ENCODE measurements at regions not wholly inside any gene's neighbourhood (a gene's known extent, or its start where the extent isn't known, plus 50 kb on each side); places are given as distances from the start of the nearest gene placed in this dataset.

DNA sequence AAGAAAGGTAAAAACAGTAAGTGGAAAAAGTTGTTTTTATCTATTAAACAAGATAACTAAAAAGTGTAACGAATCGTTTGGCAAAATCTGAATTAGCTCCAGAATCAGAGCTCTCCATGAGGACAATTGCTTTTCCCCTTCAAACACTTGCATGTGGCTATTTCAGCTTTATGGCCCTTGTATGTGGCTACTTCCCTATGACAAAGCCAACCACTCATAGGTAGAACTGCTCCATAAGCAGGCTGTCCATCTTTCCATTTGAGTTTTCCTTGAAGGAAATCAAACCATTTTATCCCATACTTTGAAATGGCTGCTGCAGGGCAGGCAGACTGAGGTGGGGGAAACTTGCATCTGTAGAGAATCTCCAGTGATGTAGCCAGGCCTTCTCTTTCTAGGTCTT is 445.5 kb upstream of the ID2 start (continued):
- TF ChIP-seq XRCC3 (IDR thresholded peaks at IDR 0.05) = no peak
- TF ChIP-seq ZNF655 (CRISPR knock-in tag; IDR thresholded peaks at IDR 0.05) = no peak
- no peak for TF ChIP-seq KAT8 (IDR thresholded peaks at IDR 0.05; ENCODE audit: low read depth)
- TF ChIP-seq, protein P1, sequence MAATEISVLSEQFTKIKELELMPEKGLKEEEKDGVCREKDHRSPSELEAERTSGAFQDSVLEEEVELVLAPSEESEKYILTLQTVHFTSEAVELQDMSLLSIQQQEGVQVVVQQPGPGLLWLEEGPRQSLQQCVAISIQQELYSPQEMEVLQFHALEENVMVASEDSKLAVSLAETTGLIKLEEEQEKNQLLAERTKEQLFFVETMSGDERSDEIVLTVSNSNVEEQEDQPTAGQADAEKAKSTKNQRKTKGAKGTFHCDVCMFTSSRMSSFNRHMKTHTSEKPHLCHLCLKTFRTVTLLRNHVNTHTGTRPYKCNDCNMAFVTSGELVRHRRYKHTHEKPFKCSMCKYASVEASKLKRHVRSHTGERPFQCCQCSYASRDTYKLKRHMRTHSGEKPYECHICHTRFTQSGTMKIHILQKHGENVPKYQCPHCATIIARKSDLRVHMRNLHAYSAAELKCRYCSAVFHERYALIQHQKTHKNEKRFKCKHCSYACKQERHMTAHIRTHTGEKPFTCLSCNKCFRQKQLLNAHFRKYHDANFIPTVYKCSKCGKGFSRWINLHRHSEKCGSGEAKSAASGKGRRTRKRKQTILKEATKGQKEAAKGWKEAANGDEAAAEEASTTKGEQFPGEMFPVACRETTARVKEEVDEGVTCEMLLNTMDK (IDR thresholded peaks at IDR 0.05; ENCODE audit: borderline replicate concordance, insufficient read depth, low read depth, low read length, poor library complexity, severe bottlenecking) = no peak
- TF ChIP-seq ZBTB12 (CRISPR knock-in tag; IDR thresholded peaks at IDR 0.05) = no peak
- TF ChIP-seq, protein P2, sequence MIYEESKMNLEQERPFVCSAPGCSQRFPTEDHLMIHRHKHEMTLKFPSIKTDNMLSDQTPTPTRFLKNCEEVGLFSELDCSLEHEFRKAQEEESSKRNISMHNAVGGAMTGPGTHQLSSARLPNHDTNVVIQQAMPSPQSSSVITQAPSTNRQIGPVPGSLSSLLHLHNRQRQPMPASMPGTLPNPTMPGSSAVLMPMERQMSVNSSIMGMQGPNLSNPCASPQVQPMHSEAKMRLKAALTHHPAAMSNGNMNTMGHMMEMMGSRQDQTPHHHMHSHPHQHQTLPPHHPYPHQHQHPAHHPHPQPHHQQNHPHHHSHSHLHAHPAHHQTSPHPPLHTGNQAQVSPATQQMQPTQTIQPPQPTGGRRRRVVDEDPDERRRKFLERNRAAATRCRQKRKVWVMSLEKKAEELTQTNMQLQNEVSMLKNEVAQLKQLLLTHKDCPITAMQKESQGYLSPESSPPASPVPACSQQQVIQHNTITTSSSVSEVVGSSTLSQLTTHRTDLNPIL (CRISPR knock-in tag; IDR thresholded peaks at IDR 0.05) = no peak
- TF ChIP-seq PHB (CRISPR knock-in tag; IDR thresholded peaks at IDR 0.05) = no peak
- TF ChIP-seq ZNF740 (CRISPR knock-in tag; IDR thresholded peaks at IDR 0.05) = no peak
- no peak for TF ChIP-seq ZNF740 (tag; IDR thresholded peaks at IDR 0.05)
- no peak for TF ChIP-seq ZNF696 (CRISPR knock-in tag; conservative IDR thresholded peaks at IDR 0.05)
- TF ChIP-seq RAD51 (IDR thresholded peaks at IDR 0.05; ENCODE audit: borderline replicate concordance, low read depth) = no peak
- no peak for TF ChIP-seq MEF2D (tag; conservative IDR thresholded peaks at IDR 0.05; ENCODE audit: low read depth)

Measured in K562 (cell line).